HG03521 (cell line): ENCODE measurements at regions not wholly inside any gene's neighbourhood (a gene's known extent, or its start where the extent isn't known, plus 50 kb on each side); places are given as distances from the start of the nearest gene placed in this dataset.

Experiments used
- ATAC-seq: cut with Tn5 transposase; IDR thresholded peaks from one replicate; pipeline ENCODE4 v1.9.1; 2021; ENCODE audit warnings: mild to moderate bottlenecking, moderate library complexity; ENCODE audit not compliant: unreplicated experiment

DNA sequence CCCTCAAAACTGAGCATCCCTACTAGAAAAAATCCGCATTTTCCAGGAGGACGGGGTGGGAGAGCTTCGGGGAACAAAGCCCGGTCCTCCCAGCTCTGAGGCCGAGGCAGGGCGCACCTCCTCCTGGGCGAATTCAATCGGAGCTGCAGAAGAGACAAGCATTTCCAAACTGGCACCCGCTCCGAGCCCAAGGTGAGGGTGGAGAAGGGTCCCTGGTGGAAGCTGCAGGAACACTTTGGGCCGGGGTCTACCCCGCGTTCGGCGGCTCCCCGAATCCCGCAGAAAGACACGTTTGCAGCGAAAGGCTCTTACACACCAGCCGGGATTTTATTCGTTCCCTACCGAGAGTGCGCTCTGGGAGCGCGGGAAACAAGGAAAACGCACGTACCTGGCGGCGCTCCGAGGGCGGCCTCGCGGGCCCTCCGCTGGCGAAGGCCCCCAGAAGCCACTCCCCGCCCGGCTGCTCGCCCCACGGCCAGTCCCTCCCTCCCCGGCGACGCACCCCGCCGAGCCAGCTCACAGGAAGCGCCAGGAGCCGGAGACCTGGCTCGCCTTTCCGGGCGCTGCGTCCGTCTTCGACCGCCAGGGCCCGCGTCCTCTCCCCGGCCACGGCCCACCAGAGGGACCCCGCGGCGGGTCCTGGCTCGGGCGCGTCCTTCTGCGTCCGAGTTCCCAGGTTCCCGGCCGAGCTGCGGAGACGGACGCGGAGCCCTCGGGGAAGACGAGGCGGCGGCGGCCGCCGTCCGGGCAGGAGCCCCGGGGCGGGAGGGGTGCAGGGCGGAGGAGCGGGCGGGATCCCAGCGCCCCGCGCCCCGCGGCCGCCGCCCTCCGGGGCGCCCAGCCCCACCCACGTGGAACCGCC is 49.8 kb upstream of the BAHCC1 start:
- ATAC-seq, result peak; percentile 31
